Activated CD4-positive, CD25-positive, alpha-beta regulatory T cell treated with anti-CD3 and anti-CD28 coated beads, Interleukin-2, amount 50 U/mL, for 24 hours (primary cell): ENCODE measurements at regions not wholly inside any gene's neighbourhood (a gene's known extent, or its start where the extent isn't known, plus 50 kb on each side); places are given as distances from the start of the nearest gene placed in this dataset.

Experiments used
- ATAC-seq, 2 donors: fragments of 150-1000 bp; cut with Tn5 transposase; one replicate each; pipeline ENCODE4 v1.10.0; 2021; ENCODE audit warnings: mild to moderate bottlenecking in 1 of 2, moderate library complexity in 1 of 2

DNA sequence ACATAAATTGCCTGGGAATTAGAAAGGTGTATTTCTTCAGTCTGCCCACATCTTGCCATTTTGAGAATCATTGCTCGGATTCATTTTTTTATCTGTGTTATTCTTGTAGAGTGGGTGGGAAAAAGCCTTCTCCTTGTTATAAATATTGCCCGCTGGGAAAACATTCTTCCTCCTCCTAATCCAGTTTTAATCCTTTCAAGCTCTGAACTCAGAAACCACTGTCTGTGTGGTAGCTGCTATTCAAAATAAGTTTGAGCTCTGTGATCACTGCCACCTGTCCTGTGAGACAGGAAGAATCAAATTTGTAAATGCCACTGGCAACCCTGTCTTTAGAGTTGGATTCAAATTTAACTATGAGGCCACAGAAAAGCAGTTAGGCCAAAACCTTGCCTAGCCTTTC lies 1875.2 kb upstream of the PIK3C3 start:
- no peak for ATAC-seq

DNA sequence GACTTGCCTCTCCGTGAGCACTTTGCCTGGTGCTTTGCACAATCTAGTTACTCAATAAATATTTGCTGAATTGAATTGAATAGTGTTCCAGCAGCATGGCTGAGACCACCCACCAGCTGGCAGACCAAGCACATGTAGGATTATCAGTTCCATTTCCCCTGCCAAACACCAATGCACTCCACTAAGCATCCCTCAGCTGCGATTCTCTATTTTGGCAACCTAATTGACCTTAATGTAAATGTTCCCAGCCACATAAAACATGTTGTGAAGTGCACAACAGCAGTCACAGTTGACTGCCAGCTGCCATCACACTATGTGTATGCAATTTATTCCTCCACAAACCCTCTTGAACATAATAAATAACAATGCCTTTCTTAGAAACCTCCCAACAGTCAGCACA lies 1879.4 kb upstream of the PIK3C3 start:
- no peak for ATAC-seq

DNA sequence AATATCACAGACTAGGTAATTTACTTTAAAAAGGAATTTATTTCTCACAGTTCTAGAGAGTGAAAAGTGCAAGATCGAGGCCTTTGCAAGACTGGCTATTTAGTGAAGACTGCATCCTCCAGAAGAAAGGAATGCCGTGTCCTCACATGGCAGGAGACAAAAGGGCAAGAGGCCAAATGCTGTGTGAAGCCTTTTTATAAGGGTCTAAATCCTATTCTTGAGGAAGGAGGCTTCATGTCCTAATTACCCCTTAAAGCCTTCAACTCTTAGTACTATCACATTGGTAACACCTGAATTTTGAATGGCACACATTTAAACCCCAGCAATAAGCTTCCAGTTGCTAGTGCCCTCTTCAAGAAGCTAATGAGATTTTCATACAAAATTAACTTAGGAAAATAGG lies 1882.3 kb upstream of the PIK3C3 start:
- no peak for ATAC-seq

DNA sequence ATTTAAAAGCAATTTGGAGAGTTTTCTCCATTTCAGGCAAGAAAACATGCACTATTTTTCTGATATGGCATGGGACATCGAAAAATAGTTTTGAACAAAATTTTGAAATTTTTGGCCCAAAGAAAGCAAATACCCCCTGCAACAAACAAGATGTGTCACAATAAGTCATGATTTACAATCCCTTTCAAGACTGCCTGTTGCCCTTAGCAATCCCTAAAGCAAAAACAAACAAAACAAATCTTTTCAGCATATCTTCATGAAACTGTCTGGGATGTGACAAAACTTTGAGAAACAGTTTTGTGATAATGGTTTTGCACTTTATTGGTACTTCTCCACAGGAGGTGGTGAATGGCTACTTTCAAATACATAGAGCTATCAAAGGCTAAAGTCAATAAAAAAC lies 1888.7 kb upstream of the PIK3C3 start:
- ATAC-seq, result no peak

DNA sequence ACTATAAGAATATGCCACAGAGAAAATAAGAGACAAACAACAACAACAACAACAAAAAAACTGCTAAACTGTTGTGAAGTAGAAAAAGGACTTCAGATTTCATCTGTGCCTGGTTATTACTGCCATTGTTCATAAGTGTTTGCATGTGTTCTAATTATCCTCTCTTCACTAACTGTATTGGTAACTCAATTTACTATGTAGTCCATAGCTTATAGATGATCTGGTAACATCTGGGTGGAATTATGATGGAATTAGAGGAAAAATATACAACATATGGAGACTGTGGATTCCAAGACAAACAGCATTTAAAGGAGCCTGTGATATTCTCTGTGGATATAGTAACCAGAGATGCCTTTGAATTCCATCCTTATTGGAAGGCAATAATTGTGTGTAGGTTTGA lies 1891.5 kb upstream of the PIK3C3 start:
- no peak for ATAC-seq

DNA sequence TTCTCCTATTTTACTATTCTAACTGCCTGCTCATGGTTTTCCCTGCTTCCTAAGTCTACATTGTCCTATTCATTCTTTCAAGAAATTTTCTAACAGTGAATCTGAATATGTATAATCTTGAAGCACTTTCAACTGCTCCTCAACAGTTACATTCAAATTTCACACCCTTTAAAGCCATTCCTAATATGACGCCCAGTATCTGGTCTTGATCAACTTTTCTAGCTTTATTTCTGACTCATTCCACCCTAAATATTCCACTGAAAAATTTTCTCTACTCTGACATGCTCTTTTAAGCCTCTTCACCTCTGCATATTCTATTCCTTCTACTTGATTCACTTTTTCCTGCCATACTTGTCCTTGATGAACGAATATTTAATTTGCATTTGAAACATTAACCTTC lies 1893.9 kb upstream of the PIK3C3 start:
- ATAC-seq, result no peak

DNA sequence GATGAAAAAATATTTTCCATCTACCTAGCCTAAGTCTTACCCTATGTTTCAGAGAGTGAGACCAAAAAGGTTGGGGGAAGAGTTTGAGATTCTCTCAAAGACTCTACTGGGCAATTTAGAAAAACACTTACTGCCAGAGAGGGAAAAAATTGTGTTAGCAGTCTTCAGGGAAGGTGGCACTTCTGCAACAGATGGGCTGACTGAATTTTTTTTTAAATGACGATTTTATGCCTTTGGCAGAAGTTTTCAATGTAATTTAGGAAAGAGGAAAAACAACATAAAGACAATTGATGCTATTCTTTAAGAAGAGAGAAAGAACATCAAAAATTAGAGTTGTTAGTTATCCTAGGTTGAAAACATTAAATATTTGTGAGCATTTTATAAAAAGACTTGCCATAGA lies 1894.5 kb upstream of the PIK3C3 start:
- ATAC-seq, result no peak

DNA sequence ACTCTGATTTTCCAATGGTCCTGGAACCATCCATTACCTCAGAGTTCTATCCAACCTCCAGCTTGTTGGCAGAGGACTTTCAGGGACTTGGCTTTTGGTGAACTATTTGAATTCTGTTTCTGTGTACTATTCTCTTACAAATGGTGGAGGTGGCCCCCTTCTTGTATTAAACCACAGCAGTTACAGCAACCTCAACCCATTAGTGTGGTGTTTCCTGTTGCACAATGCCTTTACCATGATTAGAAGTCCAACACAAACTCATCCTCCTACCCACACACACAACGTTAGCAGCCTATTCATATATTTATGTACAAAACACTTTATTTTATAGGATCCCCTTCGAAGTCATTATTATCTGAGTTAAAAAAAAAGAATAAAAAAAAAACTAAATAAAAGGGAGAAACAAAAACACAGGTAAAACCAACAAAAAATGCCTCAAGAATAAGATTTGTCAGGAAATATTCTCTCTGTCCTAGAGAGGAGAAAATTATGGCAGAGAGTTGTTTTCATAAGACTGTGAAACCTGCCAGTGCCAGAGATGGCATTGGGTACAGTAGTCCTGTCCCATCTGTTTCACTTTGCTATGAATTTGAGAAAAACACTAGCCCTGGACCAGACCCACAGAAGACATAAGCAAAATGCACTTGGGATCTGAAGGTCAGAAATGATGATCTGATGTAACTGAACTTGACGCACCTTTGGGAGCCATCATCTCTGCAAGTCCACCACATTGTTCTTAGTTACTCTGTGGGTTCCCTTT lies 1896.0 kb upstream of the PIK3C3 start:
- no peak for ATAC-seq

DNA sequence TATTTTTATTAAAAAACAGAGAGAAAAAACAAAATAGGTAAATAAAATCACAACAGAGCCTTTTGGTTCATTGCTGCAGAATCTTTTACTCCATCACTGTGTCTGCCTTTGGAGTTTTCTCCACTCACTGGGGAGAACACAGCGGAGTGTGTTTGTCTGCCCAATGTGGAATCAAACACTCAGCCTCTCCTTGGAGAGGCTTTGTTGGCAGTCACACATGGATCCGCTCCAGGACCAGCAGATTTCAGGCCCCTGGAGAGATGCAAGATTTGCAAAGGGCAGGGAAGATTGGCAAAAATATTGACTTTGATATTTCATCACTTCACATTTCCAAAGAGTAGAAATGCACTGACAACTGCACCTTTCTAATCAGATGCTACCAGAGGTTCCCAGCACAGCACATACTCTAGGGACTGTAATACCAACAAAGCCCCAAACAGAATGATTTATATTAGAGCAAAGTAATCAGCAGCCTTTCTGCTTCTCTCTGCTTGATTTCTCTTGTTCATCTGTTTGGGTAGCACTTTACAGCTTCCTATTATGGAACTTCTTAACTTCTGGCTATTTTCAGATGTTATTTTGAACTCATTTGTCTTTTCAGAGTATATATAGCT lies 1898.8 kb upstream of the PIK3C3 start:
- no peak for ATAC-seq

DNA sequence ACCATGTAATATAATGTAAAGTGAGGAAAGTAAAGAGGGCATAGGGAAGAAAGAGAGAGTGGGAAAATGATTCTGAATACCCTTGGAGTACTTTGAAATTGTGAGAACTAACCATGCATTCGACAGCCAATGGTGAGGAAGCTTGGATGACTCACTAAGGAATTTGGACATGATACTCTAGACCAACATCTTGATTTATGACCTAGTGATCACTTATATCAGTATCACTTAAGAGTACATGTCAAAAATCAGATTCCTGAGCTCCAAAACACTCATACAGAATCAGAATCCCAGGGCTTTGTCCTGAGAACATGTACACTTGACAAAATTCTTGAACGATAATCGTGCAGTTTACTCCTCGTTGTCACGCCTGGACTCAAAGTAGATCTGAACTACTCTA lies 1899.8 kb upstream of the PIK3C3 start:
- no peak for ATAC-seq

DNA sequence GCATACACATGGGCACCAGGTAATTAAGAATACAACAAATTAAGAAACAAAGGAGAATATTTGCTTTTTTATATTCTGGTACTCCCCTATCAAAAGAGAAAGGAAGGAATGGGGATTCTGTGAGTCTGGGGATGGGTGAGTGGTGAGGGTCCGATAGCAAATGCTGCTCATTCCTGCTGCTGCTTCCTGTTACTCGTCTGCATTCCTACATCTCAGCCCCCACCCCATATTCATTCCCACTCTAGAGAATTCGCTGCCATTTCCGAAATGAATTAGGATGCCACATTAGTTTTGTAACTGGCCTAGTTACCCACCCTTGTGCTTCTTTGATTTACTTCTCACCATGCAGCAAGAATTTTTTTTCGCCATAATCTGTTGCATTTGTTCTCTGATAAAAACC lies 1905.3 kb upstream of the PIK3C3 start:
- no peak for ATAC-seq

DNA sequence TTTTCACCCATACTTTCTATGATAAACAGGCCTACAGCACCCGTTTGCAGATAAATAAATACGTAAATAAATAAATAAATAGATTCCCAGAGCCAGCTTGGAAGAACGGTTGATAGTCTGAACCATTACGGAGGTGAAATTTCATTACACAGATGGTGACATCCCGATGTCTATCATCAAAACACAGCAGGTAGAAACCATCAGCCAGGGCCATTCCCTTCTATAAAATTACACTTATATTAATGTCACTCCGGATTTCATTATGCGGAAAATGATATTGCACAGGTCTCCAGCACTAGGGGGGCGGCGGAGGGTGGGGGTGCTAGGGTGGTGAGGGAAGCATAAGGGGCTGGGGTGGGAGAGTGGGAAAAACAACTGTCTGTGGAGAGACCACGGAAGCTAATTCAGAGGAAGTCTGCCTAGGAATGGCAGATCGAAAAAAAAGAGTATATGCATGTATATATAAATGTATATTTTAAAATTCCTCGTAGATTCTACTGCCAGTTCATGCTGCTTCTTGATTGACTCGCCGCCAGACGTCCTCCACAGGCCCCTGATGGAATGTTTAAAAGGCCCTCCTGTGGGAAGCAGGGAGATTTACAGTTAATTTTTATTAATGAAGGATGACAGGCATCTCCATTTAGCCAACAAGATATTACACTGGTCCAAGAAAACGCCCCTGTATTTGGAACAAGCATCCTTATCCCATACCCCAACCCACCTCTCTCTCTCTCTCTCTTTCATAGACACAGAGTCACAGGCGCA lies 1906.0 kb upstream of the PIK3C3 start:
- no peak for ATAC-seq

DNA sequence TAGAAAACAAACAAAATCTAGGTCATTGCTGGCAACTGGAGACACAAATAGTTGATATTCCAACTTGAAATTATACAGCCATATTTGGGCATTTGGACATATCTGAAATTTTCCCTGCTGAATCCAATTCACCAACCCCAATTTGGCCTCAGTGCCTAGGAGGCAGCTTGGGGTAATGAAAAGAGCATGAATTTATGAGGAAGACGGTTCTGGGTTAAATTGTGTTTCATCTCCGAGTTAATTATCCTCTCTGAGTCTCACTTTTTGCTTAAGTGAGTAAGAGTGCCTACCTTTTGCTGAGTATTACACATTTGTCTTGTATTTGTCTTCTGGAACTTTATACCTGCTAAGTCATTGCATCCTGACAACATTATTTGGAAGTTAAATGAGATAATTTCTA lies 1906.8 kb upstream of the PIK3C3 start:
- ATAC-seq, result no peak

DNA sequence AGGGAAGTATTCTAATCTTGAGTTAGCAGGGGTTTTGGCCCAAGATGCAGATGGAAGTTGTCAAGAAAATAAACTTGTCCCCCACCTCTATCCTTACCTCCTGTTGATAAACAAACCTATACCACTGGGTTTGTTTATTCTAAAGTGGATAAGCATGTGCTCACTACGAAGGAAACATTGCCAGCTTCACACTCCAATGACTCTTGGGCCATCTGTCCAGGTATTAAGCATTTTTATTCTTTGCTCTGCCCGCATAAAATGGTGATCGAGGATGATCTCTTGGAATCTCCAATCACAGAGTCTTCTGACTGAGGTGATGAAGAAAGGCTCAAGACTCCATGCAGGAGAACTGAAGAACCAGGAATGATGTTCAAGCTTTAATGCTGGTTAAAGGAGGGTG lies 1908.4 kb upstream of the PIK3C3 start:
- ATAC-seq, result no peak

DNA sequence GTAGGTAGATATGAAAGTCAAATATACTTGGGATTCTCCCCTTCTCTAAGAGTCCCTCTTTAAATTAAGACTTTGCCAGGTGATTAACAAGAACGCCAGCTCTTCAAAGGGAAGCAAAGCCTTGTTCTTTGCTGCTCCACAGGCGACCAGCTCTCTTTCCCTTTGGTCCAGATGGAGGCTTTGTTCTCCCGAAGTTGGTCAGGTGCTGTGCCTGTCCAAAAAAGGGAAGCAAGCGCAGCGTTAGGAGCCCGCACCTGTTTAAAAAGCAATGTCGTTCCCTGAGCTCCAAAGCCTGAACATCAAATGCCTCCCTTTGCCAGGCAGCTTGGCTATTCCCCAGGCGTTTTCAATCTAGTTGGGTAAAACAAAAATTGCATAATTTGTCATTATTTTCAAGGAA lies 1913.1 kb upstream of the PIK3C3 start:
- ATAC-seq, result no peak

DNA sequence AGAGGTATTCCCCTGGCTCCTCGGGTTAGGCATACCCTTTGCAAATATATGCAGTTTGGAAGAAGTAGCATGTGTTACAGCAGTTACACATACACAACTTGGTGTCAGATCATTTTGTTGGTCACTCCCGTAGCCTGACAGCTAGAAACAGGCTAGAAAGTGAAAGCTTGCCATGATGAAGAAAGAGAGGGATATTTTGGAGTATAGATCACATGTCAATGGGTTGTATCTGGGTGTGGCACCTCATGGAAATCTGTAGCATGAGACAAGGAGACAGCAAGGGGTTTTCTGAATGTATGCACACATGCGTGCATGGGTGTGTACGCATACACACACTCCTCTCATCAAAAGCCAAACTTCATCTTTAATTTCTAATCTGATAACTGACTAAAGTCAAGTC lies 1914.5 kb upstream of the PIK3C3 start:
- no peak for ATAC-seq

DNA sequence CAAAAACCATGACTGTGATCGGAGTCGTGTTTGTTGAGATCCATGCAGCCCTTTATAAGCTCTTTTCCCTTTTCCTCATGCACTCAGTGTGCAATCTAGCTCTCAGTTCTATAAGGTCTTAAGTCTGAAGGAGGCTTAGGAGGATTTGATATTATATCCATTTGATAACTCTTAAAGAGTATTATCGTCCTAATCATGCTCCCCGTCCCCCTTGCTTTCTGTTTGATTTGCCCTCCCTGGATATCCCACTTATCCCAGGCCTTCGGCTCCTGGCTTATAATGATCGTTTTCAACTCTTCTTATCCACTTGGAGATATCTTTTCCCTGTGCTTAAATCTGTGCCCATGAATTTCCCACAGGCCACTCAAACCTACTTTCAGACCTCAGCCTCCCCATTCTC lies 1917.7 kb upstream of the PIK3C3 start:
- ATAC-seq, result no peak

DNA sequence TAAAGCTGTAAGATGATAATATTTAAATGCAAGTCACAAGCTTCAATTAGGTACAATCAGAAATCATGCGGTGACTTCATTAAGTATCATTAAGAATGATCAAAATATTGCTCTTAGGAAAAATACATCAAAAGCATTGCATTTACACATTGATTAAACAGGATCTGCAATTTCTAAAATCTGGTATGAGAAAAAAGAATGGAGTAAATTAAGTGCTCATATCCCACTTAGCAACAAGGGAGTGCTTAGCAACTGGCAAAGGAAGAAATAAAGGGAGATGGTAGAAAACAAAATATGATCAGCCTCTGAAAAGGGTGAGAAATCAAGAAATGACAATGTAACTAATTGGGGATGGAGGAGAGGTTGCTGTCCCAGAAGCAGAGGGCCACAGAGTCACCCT lies 1918.2 kb upstream of the PIK3C3 start:
- ATAC-seq, result no peak

DNA sequence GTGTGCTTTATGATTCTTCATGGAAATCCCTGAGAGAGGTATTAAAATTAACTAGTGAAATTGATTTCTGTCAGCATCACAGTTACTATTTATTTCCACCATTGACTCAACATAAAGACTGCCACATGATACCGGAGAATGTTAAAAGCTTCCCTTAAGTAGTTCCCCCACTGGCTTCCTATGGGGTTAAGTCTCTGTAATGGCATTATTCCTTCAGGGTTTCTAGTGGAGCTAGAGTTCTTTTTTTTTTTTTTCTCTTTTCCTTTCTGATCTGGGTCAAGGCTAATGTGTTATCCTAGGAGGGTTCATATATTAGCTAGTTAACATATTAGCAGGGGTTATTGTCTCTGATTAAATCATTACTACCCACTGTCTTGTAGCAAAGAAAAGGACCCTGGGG lies 1919.1 kb upstream of the PIK3C3 start:
- no peak for ATAC-seq

DNA sequence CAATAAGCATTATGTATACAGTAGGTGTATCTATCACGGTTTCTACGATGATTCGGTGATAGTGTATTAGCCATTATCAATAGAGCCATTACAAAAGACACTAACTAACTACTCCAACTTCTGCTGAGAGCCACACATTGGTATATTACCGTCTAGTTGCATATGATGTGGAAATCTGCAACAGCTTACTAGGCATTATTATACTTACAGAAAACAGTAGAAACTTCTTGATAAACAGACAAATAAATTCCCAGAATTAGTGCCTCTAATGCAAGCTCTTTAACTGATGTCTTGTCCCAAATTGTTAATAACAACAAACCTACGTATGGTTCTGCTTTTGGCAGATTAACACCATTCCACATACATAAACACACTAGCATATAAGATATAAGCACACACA lies 1923.0 kb upstream of the PIK3C3 start:
- ATAC-seq, result no peak

DNA sequence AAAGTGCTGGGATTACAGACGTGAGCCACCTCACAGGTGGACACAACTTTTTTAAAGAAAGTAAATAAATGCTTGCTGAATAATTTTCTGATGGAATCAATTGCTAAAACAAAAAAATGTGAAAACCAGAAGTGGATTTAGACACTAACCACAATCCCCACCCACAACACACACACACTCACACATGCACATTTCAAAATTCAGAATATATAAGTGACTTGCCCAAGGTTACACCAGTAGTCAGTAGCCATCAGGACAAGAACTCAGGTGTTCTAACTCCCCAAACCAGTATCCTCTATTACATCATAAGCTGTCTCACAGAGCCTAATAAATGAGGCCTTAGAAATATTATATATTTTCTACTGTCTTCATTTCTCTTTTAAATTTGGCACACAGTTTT lies 1923.6 kb upstream of the PIK3C3 start:
- ATAC-seq, result no peak

DNA sequence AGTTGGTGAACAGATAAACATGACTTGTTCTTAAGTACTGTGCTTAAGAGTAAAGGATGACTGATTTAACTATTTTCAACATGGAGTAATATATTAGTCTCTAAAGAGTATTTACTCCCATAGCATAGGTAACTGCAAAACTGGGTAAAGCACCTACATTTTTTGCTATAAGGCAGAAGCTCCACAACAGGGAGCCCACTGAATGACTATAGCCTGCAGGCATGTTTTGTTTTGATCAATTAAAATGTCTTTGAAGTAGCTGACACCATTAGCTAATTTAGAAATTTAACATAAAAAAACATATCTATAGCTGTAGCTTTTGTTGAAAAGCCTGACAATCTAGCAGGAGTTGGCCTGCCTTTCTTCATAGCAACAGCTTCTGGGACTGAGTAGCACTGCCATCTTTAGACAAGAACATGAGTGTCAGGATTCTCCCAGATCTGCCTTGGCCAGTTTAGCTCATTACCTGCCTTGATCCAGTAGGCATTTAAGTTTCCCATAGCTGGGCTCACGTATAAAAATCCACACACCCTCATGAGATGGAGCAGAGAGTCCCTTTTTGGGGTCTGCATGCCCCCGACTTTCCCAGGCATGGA lies 1935.1 kb upstream of the PIK3C3 start:
- no peak for ATAC-seq

DNA sequence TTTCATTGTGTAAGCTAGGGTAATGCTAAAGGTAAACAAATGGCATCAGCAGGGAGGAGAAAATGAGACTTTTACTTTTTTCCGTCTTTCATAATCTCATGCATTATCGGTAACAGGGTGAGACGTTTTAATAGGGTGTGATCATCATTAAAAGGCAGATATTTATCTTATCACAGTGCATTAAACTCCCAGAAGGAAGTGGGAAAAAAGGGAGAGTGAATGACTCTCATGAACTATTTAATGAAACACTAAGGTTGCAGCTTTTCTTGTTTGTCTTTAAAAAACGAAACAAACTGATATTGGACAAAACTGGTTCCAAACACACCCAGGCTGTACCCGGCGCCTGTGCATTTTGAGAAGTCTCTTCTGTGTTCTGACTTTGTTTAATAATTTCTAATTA lies 1936.8 kb upstream of the PIK3C3 start:
- no peak for ATAC-seq

DNA sequence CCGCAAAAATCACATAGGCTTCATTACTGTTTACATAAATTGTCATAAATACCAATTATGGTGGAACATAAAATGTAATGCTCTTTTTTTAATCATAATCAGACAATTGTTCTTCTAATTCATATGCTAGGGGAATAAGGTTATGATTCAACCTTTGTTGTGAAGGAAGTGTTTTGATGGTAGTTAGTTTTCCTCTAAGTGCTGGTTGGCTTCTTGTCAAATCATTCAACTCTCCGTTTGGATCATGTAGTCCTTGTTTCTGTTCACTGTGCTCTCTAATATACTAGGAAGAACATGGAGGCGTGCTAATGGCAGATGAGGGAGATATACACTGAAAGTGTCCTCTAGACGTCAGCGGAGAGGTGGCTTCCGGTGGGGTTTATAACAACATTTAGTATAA lies 1938.0 kb upstream of the PIK3C3 start:
- no peak for ATAC-seq
